ENCODE measurements at regions not wholly inside any gene's neighbourhood (a gene's known extent, or its start where the extent isn't known, plus 50 kb on each side); places are given as distances from the start of the nearest gene placed in this dataset.

GRCh38 chr22:48954781-48955311, 872.8 kb downstream of the BRD1 start:
- TF ChIP-seq POLR2A (IDR thresholded peaks at IDR 0.05) (no peak), CTCF (IDR thresholded peaks at IDR 0.05) (no peak)

All from esophagus squamous epithelium (tissue), 4 donors.